ENCODE measurements at regions not wholly inside any gene's neighbourhood (a gene's known extent, or its start where the extent isn't known, plus 50 kb on each side); places are given as distances from the start of the nearest gene placed in this dataset.
"Not testable (repeated sequence)": the region's sequence is repeated elsewhere in the genome, so short reads cannot be mapped to it uniquely, and the experiment has no call there.

DNA sequence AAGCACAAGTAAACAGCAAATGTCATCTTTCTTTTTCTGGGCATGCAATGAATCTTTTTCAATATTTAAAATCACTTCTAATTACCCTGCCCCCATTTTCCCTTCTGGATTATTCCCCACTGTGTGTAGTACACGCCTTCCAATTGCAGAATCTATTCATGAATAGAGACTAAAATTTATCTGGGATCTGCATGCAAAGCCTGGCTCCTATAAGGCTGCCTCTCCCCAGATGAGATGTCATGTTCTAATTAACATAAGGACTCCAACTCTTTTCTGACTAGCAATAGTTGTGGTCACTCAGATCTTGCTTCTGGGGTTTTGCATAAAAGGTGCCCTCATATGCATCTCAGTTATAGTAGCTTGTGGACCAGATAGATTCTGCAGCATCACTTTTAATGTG is 473.5 kb downstream of the BTG1 start:
- no peak for DNase-seq (ENCODE audit: low spot score)

DNA sequence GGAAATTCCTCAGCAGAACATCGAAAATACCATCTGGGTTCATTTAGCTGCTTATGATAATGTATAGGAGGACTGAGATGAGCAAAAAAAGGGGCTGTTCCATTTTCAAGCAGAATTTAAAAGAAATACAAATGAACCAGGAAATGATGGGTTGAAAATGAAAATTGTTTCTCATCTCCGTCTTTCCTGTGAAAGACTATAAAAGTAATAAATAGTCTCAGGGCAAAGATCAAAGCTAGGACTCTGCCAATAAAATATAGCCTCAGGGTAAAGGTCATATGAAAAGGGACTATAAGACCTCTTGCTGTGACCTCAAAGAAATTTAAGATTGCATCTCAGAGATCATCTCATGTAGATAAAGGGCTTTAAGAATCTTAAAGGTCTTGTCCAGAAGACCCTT is 478.0 kb downstream of the BTG1 start:
- DNase-seq (ENCODE audit: low spot score), result no peak

GRCh38 chr12:91663744-91664143 is 481.1 kb upstream of the DCN start:
- DNase-seq (ENCODE audit: low spot score), result no peak

- DNase-seq (ENCODE audit: low spot score), result no peak
These were observed 480.7 kb upstream of the DCN start for GRCh38 chr12:91663310-91663709.

- DNase-seq (ENCODE audit: low spot score), result no peak
These were observed 479.4 kb upstream of the DCN start for GRCh38 chr12:91662021-91662420.

- no peak for DNase-seq (ENCODE audit: low spot score)
These were observed 474.4 kb upstream of the DCN start for GRCh38 chr12:91657032-91657431.

DNA sequence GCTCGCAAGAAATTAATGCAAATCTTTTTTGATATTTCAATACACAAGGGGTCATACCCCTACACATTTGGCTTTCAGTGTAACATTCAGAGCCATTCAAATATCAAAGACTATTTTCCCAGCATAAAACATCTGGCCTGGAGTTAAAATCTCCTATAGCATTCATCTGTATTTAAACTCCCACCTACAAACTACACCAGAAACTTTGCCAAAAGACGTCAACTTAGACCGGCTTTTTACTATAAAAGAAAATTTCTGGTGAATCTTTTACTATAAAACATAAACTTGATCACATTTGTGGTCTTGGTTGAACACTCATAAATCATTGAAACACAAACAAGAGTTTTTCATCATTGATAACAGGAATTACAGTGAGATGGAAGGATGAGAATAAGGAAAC is 473.3 kb upstream of the DCN start:
- no peak for DNase-seq (ENCODE audit: low spot score)

- DNase-seq (ENCODE audit: low spot score), result no peak
These were observed 471.5 kb upstream of the DCN start for GRCh38 chr12:91654087-91654486.

DNA sequence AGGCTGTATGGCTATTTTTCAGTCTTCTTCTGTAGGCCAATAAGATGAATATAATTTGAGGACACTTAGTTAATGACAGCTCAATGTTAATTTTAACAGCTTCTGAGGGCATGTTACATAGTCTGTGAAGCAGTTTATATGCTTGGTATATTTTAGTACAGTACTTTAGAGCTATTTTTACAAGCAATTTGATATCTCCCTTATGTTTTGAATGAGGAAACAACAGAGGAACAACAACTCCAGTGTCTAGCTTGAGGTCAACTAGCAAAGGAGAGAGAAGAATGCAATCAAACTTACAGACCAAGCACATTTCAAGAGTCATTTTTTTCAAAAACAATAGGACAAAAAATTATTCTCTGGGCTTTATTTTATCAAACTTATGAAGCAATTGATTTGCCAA is 469.1 kb upstream of the DCN start:
- no peak for DNase-seq (ENCODE audit: low spot score)

GRCh38 chr12:91643763-91644162 is 461.1 kb upstream of the DCN start:
- no peak for DNase-seq (ENCODE audit: low spot score)

- no peak for DNase-seq (ENCODE audit: low spot score)
These were observed 457.4 kb upstream of the DCN start for GRCh38 chr12:91640021-91640420.

DNA sequence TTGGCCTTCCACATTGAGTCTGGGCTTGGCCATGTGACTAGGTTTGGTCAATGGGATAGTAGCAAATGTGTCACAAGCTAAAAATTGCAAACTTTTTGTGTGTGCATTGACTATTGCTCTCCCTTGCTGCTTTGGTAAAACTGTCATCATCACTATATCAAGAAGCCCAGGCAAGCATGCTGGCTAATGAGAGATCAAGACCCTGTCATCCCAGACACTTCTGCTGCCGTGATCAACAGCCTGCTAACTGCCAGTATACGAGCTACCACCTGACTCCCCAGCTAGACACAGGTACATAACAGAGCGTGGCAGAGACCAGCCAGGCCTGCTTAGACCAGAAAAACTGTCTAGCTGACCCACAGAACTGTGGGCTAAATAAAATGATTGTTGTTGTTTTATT is 456.7 kb upstream of the DCN start:
- no peak for DNase-seq (ENCODE audit: low spot score)

DNA sequence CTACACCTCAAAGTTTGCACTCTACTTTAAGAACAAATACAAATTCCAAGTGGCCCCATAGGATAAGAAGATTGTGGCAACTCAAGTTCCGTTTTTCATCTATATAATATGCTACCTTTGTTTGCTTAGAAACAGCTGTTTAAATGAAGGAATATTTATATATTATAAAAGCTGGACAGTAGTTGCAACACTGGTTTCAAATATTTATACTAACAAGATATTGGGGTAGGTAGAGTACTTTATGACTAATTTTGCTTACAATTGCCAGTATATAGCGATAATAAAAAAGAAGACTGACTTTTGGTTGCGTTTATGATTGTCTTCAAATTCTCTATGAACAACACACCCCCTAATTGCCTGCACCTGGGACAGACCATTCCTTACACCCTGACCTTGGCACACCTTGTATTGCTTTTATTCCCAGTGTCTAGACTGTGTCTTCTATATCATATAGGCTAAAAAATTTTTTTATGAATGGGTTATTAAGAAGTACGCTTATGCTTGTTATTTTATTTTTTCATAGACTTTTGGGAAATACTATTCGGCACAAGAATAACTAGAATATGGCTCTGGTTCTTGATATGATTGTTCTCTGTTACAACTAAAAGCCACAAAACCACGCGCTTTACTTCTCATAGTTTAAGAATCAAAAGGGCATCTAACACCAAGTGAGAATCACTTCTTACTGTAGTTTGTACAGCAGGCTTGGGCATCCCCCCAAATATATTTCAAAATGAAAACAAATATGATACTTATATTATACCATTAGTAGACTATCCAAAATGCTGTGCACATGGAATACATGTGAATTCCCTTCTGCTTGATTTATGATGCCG is 455.4 kb upstream of the DCN start:
- no peak for DNase-seq (ENCODE audit: low spot score)

DNA sequence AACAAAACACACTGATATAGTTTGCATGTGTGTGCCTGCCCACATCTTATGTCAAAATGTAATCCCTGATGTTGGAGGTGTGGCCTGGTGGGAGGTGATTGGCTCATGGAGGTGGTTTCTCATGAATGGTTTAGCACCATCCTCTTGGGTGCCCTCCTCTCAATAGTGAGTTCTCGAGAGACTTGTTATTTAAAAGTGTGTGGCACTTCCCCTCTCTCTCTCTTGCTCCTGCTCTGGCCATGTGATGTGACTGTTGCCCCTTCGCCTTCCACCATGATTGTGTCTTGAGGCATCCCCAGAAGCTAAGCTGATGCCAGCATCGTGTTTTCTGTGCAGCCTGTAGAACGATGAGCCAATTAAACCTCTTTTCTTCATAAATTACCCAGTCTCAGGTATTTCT is 454.1 kb upstream of the DCN start:
- no peak for DNase-seq (ENCODE audit: low spot score)

GRCh38 chr12:91634386-91634713 is 451.7 kb upstream of the DCN start:
- DNase-seq (ENCODE audit: low spot score), result not testable (repeated sequence)

DNA sequence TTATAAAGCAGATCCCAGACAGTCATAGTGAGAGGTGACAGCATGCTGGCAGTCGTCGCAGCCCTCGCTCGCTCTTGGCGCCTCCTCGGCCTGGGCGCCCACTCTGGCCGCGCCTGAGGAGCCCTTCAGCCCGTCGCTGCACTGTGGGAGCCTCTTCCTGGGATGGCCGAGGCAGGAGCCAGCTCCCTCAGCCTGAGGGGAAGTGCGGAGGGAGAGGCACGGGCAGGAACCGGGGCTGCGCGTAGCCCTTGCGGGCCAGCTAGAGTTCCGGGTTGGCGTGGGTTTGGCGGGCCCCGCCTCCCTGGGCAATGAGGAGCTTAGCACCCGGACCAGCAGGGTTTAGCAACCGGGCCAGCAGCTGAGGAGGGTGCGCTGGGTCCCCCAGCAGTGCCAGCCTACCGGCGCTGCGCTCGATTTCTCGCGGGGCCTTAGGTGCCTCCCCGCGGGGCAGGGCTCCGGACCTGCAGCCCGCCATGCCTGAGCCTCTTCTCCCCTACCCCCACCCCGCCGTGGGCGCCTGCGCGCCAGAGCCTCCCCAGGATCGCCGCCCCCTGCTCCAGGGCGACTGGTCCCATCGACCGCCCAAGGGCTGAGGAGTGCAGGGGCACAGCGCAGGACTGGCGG is 451.2 kb upstream of the DCN start:
- no peak for DNase-seq (ENCODE audit: low spot score)

GRCh38 chr12:91633206-91633605 is 450.6 kb upstream of the DCN start:
- DNase-seq (ENCODE audit: low spot score), result no peak

DNA sequence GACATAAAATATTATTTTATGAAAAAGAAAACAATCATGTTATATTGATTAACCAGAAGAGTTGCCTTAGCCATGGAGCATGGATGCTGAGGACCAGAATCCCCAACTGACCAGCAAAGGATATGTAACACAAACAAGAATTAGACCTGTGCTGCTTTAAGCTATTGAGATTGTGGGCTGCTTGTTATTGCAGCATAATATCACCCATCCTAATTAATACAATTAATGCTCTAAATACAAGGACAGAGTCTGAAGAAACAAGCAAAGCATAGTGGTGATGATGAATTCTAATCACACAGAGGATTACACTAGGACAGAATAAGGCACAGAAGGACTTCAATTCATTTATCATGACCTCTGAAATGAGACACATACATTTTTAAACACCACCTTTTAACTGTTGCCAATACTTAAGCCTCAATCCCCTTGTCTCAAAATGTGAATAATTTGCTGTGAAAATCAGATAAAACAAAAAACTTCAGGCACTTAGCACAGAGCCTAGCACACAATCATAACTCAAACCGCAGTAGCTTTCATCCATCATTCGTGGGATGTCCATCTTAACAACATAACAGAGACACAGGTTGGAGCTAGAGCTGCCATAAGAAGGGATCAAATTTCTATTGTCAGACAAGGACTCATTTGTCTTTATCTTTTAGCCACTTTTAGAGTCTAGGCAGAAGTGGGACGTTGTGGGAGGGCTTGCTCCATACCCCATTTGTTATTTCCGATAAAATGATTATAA is 449.6 kb upstream of the DCN start:
- DNase-seq (ENCODE audit: low spot score), result no peak

- DNase-seq (ENCODE audit: low spot score), result no peak
These were observed 448.1 kb upstream of the DCN start for GRCh38 chr12:91630596-91631293.

GRCh38 chr12:91630083-91630482 is 447.5 kb upstream of the DCN start:
- DNase-seq (ENCODE audit: low spot score), result no peak

DNA sequence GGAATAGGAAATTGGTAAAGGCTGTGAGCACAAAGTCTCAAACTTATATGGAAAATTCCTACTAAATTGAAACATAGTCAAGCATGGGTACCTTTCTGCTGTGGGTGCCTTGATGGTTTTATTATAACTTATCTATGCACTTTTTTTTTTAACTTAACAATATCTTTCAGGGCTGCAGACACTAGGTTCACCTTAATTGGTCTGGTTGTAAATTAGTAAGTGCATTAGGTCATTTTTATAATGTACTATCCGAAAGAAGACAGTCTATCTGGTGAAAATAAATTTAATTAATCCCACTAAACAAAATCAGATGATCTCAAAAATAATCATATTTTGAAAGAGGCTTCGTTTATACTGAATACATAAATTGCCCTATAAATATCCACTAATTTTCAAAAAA is 446.8 kb upstream of the DCN start:
- DNase-seq (ENCODE audit: low spot score), result no peak

DNA sequence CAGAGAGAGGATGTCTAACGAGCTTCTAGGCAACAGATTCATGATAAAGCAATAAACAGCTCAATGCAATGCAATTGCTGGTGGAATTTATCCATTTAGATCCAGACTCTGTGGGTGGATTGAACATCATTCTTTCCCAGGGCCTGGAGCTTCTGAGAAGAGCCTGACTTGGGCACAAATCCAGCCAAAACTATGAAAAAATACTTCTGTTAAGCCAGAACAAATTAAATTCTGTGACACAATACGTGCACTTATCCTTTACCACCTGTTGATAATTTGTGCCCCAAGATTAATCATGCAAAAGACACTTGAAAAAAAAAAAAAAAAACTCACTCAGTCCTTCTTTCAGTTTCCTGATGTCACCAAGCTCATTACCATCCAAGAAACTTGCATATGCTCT is 446.0 kb upstream of the DCN start:
- DNase-seq (ENCODE audit: low spot score), result no peak

DNA sequence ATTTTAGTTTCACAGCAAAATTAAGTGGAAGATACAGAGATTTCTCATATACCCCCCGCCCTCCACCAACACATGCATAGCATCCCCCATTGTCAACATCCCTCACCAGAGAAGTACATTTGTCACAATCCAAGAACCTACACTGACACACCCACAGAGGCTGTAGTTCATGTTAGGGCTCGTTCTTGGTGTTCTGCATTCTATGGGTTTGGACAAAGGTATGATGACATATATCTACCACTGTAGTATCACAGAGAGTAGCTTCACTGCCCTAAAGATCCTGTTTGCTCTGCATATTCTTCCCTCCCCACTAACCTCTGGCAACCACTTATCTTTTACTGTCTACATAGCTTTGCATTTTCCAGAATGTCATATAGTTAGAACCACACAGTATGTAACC is 444.6 kb upstream of the DCN start:
- DNase-seq (ENCODE audit: low spot score), result no peak

Measured in ecto neural progenitor cell (in vitro differentiated cells).